CD4-positive, CD25-positive, alpha-beta regulatory T cell (primary cell): ENCODE measurements at regions not wholly inside any gene's neighbourhood (a gene's known extent, or its start where the extent isn't known, plus 50 kb on each side); places are given as distances from the start of the nearest gene placed in this dataset.

Source experiments
- ATAC-seq, 2 donors: fragments of 150-1000 bp; cut with Tn5 transposase; one replicate each; pipeline ENCODE4 v1.10.0; 2021; ENCODE audit warnings: low read depth in 2 of 2, moderate number of reproducible peaks in 2 of 2, moderate library complexity in 1 of 2
- DNase-seq, 3 donors: peaks; one replicate each; pipeline versions ENCODE4 v3.0.0 to v3.0.0-alpha.2; 2012 to 2022; ENCODE audit warnings: mixed read lengths in 1 of 3
- H3K27ac ChIP-seq: one replicate; pipeline ENCODE4 v1.7.0; 2013; ENCODE audit warnings: mild to moderate bottlenecking, low read length; ENCODE audit not compliant: insufficient read depth, poor library complexity, severe bottlenecking
- H3K27me3 ChIP-seq: one replicate; pipeline ENCODE4 v1.7.0; 2013; ENCODE audit warnings: low read length; ENCODE audit not compliant: control insufficient read depth, insufficient read depth
- H3K36me3 ChIP-seq: one replicate; pipeline ENCODE4 v1.7.0; 2013; ENCODE audit warnings: mild to moderate bottlenecking, low read length, moderate library complexity; ENCODE audit not compliant: control insufficient read depth, insufficient read depth
- H3K4me1 ChIP-seq: 2 replicates; pipeline ENCODE4 v1.7.0; 2013; ENCODE audit warnings: mild to moderate bottlenecking, low read length; ENCODE audit not compliant: insufficient read depth, control insufficient read depth, poor library complexity, severe bottlenecking
- H3K4me3 ChIP-seq: one replicate; pipeline ENCODE4 v1.7.0; 2013; ENCODE audit warnings: low read depth, mild to moderate bottlenecking, low read length, moderate library complexity
- H3K9me3 ChIP-seq, 2 experiments: 1 replicate in 1 of 2; 2 replicates in 1 of 2; pipeline ENCODE4 v1.7.0; 2013; ENCODE audit warnings: low read length in 2 of 2, mild to moderate bottlenecking in 1 of 2, moderate library complexity in 1 of 2; ENCODE audit not compliant: control insufficient read depth in 2 of 2
- H3K27ac Mint-ChIP-seq, 3 donors: one replicate each; pipeline ENCODE4 v1.8.0; 2020 to 2022; ENCODE audit warnings: mild to moderate bottlenecking in 3 of 3, mixed read lengths in 3 of 3, moderate library complexity in 2 of 3
- H3K27me3 Mint-ChIP-seq: one replicate; pipeline ENCODE4 v1.8.0; 2022; ENCODE audit warnings: mild to moderate bottlenecking, mixed read lengths
- H3K36me3 Mint-ChIP-seq: one replicate; pipeline ENCODE4 v1.8.0; 2020; ENCODE audit warnings: mixed read lengths
- H3K4me1 Mint-ChIP-seq, 4 donors: one replicate each; pipeline ENCODE4 v1.8.0; 2020 to 2022; ENCODE audit warnings: mixed read lengths in 4 of 4, mild to moderate bottlenecking in 1 of 4
- H3K4me3 Mint-ChIP-seq, 4 donors: one replicate each; pipeline ENCODE4 v1.8.0; 2020 to 2022; ENCODE audit warnings: mild to moderate bottlenecking in 4 of 4, mixed read lengths in 4 of 4, moderate library complexity in 3 of 4
- H3K9me3 Mint-ChIP-seq, 7 donors: one replicate each; pipeline ENCODE4 v1.8.0; 2020 to 2022; ENCODE audit warnings: mixed read lengths in 7 of 7, mild to moderate bottlenecking in 3 of 7, moderate library complexity in 2 of 7

- H3K9me3 Mint-ChIP-seq = peaks cover 6 to 31% (median 9%) of the 10 kb centered on the region in 7 donors
These were observed 616.6 kb downstream of the IRX1 start for GRCh38 chr5:4212071-4212739.

DNA sequence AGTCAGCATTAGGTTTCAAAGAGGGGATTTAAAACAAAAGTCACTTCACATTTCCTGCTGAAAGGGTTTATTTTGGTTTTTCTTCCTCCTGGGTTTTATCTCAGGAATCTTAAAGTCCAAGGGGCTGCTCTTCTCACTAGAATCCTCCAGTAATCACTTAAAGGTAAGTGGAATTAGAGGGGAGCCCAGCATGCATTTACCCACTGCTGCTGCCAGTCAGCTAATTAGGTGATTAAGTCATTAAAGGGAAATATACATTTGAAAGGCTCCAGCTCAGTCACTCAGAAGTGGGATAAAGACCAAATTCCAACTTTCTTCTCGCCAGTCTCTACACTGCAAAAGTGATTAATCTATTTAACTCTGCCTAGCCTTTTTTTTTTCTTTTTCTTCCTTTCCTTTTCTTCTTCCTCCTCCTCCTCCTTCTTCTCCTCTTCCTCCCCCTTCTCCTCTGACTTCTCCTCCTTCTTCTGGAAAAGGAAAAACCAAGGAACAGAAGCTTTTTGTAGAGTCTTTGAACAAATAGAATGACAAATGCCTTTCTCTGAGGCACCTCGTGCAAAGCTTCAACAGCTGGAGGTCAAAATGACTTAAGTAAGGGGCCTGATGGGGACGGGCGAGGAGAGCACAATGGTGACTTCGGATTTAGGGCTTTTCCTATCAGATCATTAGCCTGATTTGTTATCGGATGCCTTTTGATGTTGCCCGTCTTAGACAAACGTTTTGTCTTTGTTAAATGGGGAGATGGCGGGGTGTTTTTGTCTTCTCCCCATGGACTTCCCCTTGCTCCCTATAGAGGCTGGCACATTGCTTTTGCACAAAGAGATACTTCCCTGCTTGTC is 617.6 kb downstream of the IRX1 start:
- no peaks in the 10 kb centered on the region for H3K36me3 ChIP-seq
- Mint-ChIP-seq H3K9me3 (peaks cover 3 to 31% (median 11%) of the 10 kb centered on the region in 7 donors), H3K4me1 (no peaks in the 10 kb centered on the region), H3K27ac (no peak overlapping the region), H3K27me3 (no peaks in the 10 kb centered on the region), H3K4me3 (no peak overlapping the region), H3K36me3 (no peaks in the 10 kb centered on the region)
- H3K4me3 ChIP-seq = no peak overlapping the region
- DNase-seq (no peak), ATAC-seq (no peak)
- H3K27ac ChIP-seq = no peak overlapping the region
- no peaks in the 10 kb centered on the region for H3K27me3 ChIP-seq
- peaks cover 3 to 6% of the 10 kb centered on the region in 2 experiments for H3K9me3 ChIP-seq
- H3K4me1 ChIP-seq = no peaks in the 10 kb centered on the region

More at GRCh38 chr5:4212071-4212739, 616.6 kb downstream of the IRX1 start:
- Mint-ChIP-seq H3K4me3 (no peak overlapping the region), H3K4me1 (no peaks in the 10 kb centered on the region), H3K27ac (no peak overlapping the region), H3K27me3 (no peaks in the 10 kb centered on the region), H3K36me3 (no peaks in the 10 kb centered on the region)
- Histone ChIP-seq H3K36me3 (no peaks in the 10 kb centered on the region), H3K9me3 (peaks cover 3 to 11% of the 10 kb centered on the region in 2 experiments), H3K27ac (no peak overlapping the region), H3K4me1 (no peaks in the 10 kb centered on the region), H3K27me3 (no peaks in the 10 kb centered on the region), H3K4me3 (no peak overlapping the region)
- no peak for DNase-seq
- no peak for ATAC-seq

GRCh38 chr5:4215143-4215542 is 619.5 kb downstream of the IRX1 start:
- H3K9me3 Mint-ChIP-seq = peaks cover 0 to 21% (median 6%) of the 10 kb centered on the region in 7 donors
- H3K9me3 ChIP-seq = peaks cover 0 to 5% of the 10 kb centered on the region in 2 experiments
- no peak overlapping the region for H3K4me3 Mint-ChIP-seq
- no peaks in the 10 kb centered on the region for H3K4me1 Mint-ChIP-seq
- no peaks in the 10 kb centered on the region for H3K36me3 ChIP-seq
- no peak overlapping the region for H3K27ac Mint-ChIP-seq
- DNase-seq (no peak), ATAC-seq (no peak)
- H3K27me3 Mint-ChIP-seq = no peaks in the 10 kb centered on the region
- H3K27ac ChIP-seq = no peak overlapping the region
- H3K4me1 ChIP-seq = no peaks in the 10 kb centered on the region
- no peaks in the 10 kb centered on the region for H3K36me3 Mint-ChIP-seq
- no peak overlapping the region for H3K4me3 ChIP-seq
- no peaks in the 10 kb centered on the region for H3K27me3 ChIP-seq

- Mint-ChIP-seq H3K4me3 (no peak overlapping the region), H3K27me3 (no peaks in the 10 kb centered on the region), H3K27ac (no peak overlapping the region), H3K4me1 (no peaks in the 10 kb centered on the region), H3K9me3 (peaks cover 0 to 21% (median 7%) of the 10 kb centered on the region in 7 donors), H3K36me3 (no peaks in the 10 kb centered on the region)
- Histone ChIP-seq H3K36me3 (no peaks in the 10 kb centered on the region), H3K4me3 (no peak overlapping the region), H3K9me3 (peaks cover 3 to 4% of the 10 kb centered on the region in 2 experiments), H3K27me3 (no peaks in the 10 kb centered on the region), H3K4me1 (no peaks in the 10 kb centered on the region), H3K27ac (no peak overlapping the region)
- ATAC-seq (no peak), DNase-seq (no peak)
These were observed 620.5 kb downstream of the IRX1 start for GRCh38 chr5:4216142-4216541.

- no peak overlapping the region for H3K4me3 ChIP-seq
- no peaks in the 10 kb centered on the region for H3K27me3 Mint-ChIP-seq
- no peaks in the 10 kb centered on the region for H3K36me3 ChIP-seq
- no peak for ATAC-seq
- no peaks in the 10 kb centered on the region for H3K4me1 Mint-ChIP-seq
- no peaks in the 10 kb centered on the region for H3K36me3 Mint-ChIP-seq
- H3K27ac Mint-ChIP-seq = no peak overlapping the region
- no peaks in the 10 kb centered on the region for H3K4me1 ChIP-seq
- H3K4me3 Mint-ChIP-seq = no peak overlapping the region
- H3K27ac ChIP-seq = no peak overlapping the region
- peaks cover 0 to 8% (median 6%) of the 10 kb centered on the region in 7 donors for H3K9me3 Mint-ChIP-seq
- DNase-seq = no peak
- H3K9me3 ChIP-seq = peaks cover 2 to 4% of the 10 kb centered on the region in 2 experiments
- no peaks in the 10 kb centered on the region for H3K27me3 ChIP-seq
These were observed 624.4 kb downstream of the IRX1 start for GRCh38 chr5:4220016-4220415.

- Mint-ChIP-seq H3K27ac (no peak overlapping the region), H3K4me3 (no peak overlapping the region), H3K27me3 (no peaks in the 10 kb centered on the region), H3K36me3 (no peaks in the 10 kb centered on the region), H3K4me1 (no peaks in the 10 kb centered on the region), H3K9me3 (peaks cover 0 to 8% (median 6%) of the 10 kb centered on the region in 7 donors)
- DNase-seq (no peak), ATAC-seq (no peak)
- no peaks in the 10 kb centered on the region for H3K27me3 ChIP-seq
- no peak overlapping the region for H3K4me3 ChIP-seq
- peaks cover 2 to 4% of the 10 kb centered on the region in 2 experiments for H3K9me3 ChIP-seq
- no peaks in the 10 kb centered on the region for H3K36me3 ChIP-seq
- H3K4me1 ChIP-seq = no peaks in the 10 kb centered on the region
- H3K27ac ChIP-seq = no peak overlapping the region
These were observed 625.4 kb downstream of the IRX1 start for GRCh38 chr5:4221048-4221447.

DNA sequence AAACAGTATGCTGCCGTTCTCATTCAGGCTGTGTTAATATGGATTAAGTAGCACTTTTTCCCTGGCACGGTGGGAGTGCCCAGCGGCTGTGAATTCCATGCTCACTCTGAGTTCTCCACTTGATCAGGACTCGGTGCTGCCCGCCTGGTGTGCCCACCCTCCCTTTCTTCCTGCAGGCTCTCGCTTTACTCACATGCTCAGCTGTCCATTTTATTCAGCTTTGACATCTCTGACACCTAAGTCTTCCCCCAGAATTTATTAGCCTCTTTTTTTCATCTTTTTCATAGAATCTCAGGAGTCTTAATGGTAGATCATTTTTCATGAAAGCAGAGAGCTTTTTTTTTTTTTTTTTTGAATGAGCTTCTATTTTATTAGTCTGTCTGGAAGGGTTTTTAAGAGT is 626.5 kb downstream of the IRX1 start:
- Histone ChIP-seq H3K9me3 (peaks cover 2 to 4% of the 10 kb centered on the region in 2 experiments), H3K4me3 (no peak overlapping the region), H3K27ac (no peak overlapping the region), H3K4me1 (no peaks in the 10 kb centered on the region), H3K36me3 (no peaks in the 10 kb centered on the region), H3K27me3 (no peaks in the 10 kb centered on the region)
- Mint-ChIP-seq H3K27ac (no peak overlapping the region), H3K36me3 (no peaks in the 10 kb centered on the region), H3K27me3 (no peaks in the 10 kb centered on the region), H3K4me3 (no peak overlapping the region), H3K4me1 (no peaks in the 10 kb centered on the region), H3K9me3 (peaks cover 0 to 10% (median 7%) of the 10 kb centered on the region in 7 donors)
- ATAC-seq (no peak), DNase-seq (no peak)
